Thyroid gland (tissue), 4 donors: ENCODE measurements at regions not wholly inside any gene's neighbourhood (a gene's known extent, or its start where the extent isn't known, plus 50 kb on each side); places are given as distances from the start of the nearest gene placed in this dataset.

Source experiments
- DNase-seq, 2 donors: peaks; one replicate each; pipeline ENCODE4 v3.0.0-alpha.2; 2019
- H3K27ac ChIP-seq, 3 donors: fragments of 200-600 bp; sonication (generic); 1 replicate in 2 of 3; 2 replicates in 1 of 3; pipeline ENCODE4 v1.5.1; 2016 to 2019; ENCODE audit warnings: mild to moderate bottlenecking in 1 of 3, moderate library complexity in 1 of 3
- H3K27me3 ChIP-seq: fragments of 200-600 bp; sonication (generic); one replicate; pipeline ENCODE4 v1.5.1; 2019
- H3K36me3 ChIP-seq, 2 donors: fragments of 200-600 bp; sonication (generic); one replicate each; pipeline ENCODE4 v1.5.1; 2016 to 2019
- H3K4me1 ChIP-seq, 2 donors: fragments of 200-600 bp; sonication (generic); one replicate each; pipeline ENCODE4 v1.5.1; 2017 to 2019
- H3K4me3 ChIP-seq, 3 donors: fragments of 200-600 bp; sonication (generic); replicated peaks in 1 of 3; 1 replicate in 2 of 3; 2 replicates in 1 of 3; pipeline ENCODE4 v1.5.1; 2016; ENCODE audit warnings: mild to moderate bottlenecking in 1 of 3
- H3K9me3 ChIP-seq: fragments of 200-600 bp; sonication (generic); one replicate; pipeline ENCODE4 v1.5.1; 2017
- POLR2A ChIP-seq, 2 donors: fragments of 450-650 bp; IDR thresholded peaks; one replicate each; pipeline ENCODE4 v1.6.1; 2017; ENCODE audit warnings: antibody characterized with exemption in 2 of 2, mild to moderate bottlenecking in 2 of 2, moderate library complexity in 1 of 2
- WGBS, 2 donors: methylation state at CpG; one replicate each; pipeline ENCODE4 v1.1.5; 2017; 5-methylcytosine and 5-hydroxymethylcytosine counted together
- intact Hi-C: fragments of 100-400 bp; cut with DNase I; formaldehyde crosslinking; loops from one replicate; pipeline ENCODE4 v1.15.1; 2023
- TF ChIP-seq, protein P1 (sequence below), 6 experiments: fragments of 200-600 bp in 3 of 6; fragments of 450-650 bp in 3 of 6; sonication (generic) in 3 of 6; IDR thresholded peaks; one replicate each; pipeline ENCODE4 v1.5.1; 2016 to 2019; ENCODE audit warnings: antibody characterized with exemption in 6 of 6, mild to moderate bottlenecking in 2 of 6, inconsistent platforms in 1 of 6, moderate library complexity in 1 of 6

- no peak for TF ChIP-seq POLR2A (IDR thresholded peaks at IDR 0.05)
- TF ChIP-seq, protein P1, sequence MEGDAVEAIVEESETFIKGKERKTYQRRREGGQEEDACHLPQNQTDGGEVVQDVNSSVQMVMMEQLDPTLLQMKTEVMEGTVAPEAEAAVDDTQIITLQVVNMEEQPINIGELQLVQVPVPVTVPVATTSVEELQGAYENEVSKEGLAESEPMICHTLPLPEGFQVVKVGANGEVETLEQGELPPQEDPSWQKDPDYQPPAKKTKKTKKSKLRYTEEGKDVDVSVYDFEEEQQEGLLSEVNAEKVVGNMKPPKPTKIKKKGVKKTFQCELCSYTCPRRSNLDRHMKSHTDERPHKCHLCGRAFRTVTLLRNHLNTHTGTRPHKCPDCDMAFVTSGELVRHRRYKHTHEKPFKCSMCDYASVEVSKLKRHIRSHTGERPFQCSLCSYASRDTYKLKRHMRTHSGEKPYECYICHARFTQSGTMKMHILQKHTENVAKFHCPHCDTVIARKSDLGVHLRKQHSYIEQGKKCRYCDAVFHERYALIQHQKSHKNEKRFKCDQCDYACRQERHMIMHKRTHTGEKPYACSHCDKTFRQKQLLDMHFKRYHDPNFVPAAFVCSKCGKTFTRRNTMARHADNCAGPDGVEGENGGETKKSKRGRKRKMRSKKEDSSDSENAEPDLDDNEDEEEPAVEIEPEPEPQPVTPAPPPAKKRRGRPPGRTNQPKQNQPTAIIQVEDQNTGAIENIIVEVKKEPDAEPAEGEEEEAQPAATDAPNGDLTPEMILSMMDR (IDR thresholded peaks at IDR 0.05), result no peak
- Histone ChIP-seq H3K4me1 (peaks cover 0 to 5% of the 10 kb centered on the region in 2 donors), H3K9me3 (no peaks in the 10 kb centered on the region), H3K4me3 (no peak overlapping the region), H3K27ac (no peak overlapping the region), H3K36me3 (no peaks in the 10 kb centered on the region), H3K27me3 (no peaks in the 10 kb centered on the region)
- intact Hi-C loops, result no loop called here
- DNase-seq, result no peak
Measured at GRCh38 chr7:41103331-41103730, 599.6 kb downstream of the INHBA start.

GRCh38 chr7:41098846-41099245, 604.0 kb downstream of the INHBA start:
- no peak overlapping the region for H3K4me3 ChIP-seq
- WGBS, 2 donors, result 91 to 92% methylated on average over 5 of the region's 5 CpGs

DNA sequence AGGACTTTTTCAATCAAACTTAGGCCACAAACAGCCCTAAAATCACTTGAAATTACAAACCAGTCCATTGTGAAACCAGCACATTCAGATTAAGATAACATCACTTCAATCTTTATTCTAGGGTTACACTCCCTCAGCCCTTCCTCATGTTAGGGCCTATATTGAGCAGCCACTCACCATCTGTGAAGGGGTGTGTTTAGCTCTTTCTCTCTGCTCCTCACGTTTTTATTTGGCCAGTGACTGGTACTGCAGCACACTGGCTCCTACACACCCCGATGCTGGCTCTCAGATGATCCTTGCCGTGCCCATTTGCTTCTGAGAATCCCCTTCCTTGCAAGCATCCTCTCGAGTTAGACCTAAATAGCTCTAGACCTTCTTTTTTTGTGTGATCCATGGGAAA, 604.5 kb downstream of the INHBA start:
- 74 to 76% methylated on average over 4 of the region's 4 CpGs for WGBS, 2 donors
- TF ChIP-seq POLR2A (IDR thresholded peaks at IDR 0.05), result no peak
- TF ChIP-seq, protein P1 (IDR thresholded peaks at IDR 0.05), result no peak
- Histone ChIP-seq H3K4me3 (no peak overlapping the region), H3K36me3 (no peaks in the 10 kb centered on the region), H3K4me1 (no peaks in the 10 kb centered on the region), H3K27me3 (no peaks in the 10 kb centered on the region), H3K27ac (no peak overlapping the region), H3K9me3 (no peaks in the 10 kb centered on the region)
- intact Hi-C loops, result no loop called here
- DNase-seq, result no peak

More at GRCh38 chr7:41098846-41099245, 604.0 kb downstream of the INHBA start:
- H3K9me3 ChIP-seq, result no peaks in the 10 kb centered on the region
- intact Hi-C loops, result no loop called here
- H3K36me3 ChIP-seq, result no peaks in the 10 kb centered on the region
- TF ChIP-seq, protein P1 (IDR thresholded peaks at IDR 0.05), result no peak
- no peak overlapping the region for H3K27ac ChIP-seq
- DNase-seq, result no peak
- H3K27me3 ChIP-seq, result no peaks in the 10 kb centered on the region
- H3K4me1 ChIP-seq, result no peaks in the 10 kb centered on the region

DNA sequence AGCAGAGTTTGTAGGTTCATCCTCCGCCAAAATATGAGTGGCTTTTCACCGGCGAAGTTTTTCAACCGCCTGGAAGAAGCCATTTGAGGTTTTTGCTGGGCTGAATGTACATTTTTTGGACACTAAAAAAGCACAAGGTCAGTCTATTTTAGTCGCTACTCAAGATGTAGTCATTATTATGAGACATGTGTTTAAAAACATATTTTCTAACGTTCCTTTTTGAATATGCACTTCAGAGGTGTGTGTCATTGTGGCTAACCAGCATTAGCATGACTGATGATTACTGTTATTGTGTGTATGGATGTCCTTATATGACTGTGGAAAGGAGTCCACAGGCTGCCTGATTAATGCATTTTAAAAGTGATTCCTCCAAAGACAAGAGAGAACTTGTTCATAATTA, 605.4 kb downstream of the INHBA start:
- no peak for TF ChIP-seq POLR2A (IDR thresholded peaks at IDR 0.05)
- TF ChIP-seq, protein P1 (IDR thresholded peaks at IDR 0.05), result no peak
- H3K36me3 ChIP-seq, result no peaks in the 10 kb centered on the region
- no peak for DNase-seq
- no peaks in the 10 kb centered on the region for H3K27me3 ChIP-seq
- H3K4me3 ChIP-seq, result no peak overlapping the region
- H3K9me3 ChIP-seq, result no peaks in the 10 kb centered on the region
- no peaks in the 10 kb centered on the region for H3K4me1 ChIP-seq
- H3K27ac ChIP-seq, result no peak overlapping the region
- intact Hi-C loops, result no loop called here
- WGBS, 2 donors, result 88 to 90% methylated on average over 6 of the region's 6 CpGs

DNA sequence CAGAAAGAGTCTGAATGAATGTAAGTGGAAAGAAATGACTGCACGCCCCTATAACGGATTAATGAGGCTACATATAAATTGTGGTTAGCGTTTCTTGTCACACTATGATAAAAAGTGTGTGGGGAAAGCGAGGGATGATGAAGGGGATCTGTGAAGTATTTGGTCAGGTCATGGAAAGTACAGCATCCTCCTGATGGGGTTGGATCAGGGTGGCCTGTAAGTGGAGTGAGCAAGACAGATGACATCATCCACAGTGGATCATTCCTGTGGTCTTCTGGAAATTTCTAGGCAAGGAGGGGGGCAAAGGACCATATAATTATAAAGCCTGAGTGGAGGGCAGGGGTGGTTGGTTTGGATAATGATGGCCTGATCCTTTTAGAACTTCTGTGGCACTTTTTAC, 606.0 kb downstream of the INHBA start:
- no peak for TF ChIP-seq POLR2A (IDR thresholded peaks at IDR 0.05)
- TF ChIP-seq, protein P1 (IDR thresholded peaks at IDR 0.05), result no peak
- no peaks in the 10 kb centered on the region for H3K9me3 ChIP-seq
- no peak overlapping the region for H3K4me3 ChIP-seq
- 85 to 88% methylated on average over 4 of the region's 4 CpGs for WGBS, 2 donors
- no peaks in the 10 kb centered on the region for H3K4me1 ChIP-seq
- intact Hi-C loops, result no loop called here
- no peaks in the 10 kb centered on the region for H3K36me3 ChIP-seq
- DNase-seq, result no peak
- no peaks in the 10 kb centered on the region for H3K27me3 ChIP-seq
- H3K27ac ChIP-seq, result no peak overlapping the region
